NCI-H774 (cell line): ENCODE measurements at regions not wholly inside any gene's neighbourhood (a gene's known extent, or its start where the extent isn't known, plus 50 kb on each side); places are given as distances from the start of the nearest gene placed in this dataset.

Experiments used
- DNase-seq: peaks from one replicate; lab custom pipeline; 2025; lab: John Stamatoyannopoulos, UW

DNA sequence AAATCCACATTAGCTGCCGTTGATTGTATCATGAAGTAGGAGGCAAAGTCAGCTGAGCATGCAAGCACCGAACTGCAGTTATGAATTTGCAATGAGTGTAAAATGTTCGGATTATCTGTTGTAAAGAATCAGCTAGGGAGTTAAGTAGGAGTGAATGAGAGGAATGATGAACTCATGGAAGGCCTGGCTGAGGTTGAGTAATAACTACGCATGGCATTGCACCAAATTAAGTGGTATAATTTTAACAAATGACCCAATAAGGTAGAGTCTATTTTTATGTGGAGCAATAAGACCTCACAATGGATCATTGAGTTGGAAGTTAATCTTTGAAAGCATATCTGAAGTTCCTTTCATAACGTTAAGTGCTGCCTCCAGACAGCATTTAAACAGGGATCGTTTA, 288.2 kb upstream of the CHST9 start:
- DNase-seq = no peak

- no peak for DNase-seq
Measured at GRCh38 chr18:27467073-27467472, 282.0 kb upstream of the CHST9 start.

GRCh38 chr18:27461957-27462356, 276.8 kb upstream of the CHST9 start:
- no peak for DNase-seq

DNA sequence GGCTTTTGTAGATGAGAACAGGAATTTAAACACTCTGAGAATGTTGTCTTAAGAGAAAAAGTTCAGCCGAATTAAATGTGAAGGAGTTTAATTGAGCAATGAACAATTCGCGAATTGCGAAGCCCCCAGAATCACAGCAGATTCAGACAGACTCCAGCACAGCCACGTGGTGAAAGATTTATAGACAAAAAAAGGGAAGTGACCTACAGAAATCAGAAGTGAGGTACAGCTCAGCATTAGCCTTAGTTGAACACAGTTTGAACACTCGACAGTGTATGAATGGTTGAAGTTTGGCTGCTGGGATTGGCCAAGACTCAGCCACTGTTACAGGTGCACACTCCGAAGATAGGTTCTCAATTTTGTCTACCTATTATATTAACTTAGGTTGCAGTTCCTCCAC, 264.0 kb upstream of the CHST9 start:
- no peak for DNase-seq

DNA sequence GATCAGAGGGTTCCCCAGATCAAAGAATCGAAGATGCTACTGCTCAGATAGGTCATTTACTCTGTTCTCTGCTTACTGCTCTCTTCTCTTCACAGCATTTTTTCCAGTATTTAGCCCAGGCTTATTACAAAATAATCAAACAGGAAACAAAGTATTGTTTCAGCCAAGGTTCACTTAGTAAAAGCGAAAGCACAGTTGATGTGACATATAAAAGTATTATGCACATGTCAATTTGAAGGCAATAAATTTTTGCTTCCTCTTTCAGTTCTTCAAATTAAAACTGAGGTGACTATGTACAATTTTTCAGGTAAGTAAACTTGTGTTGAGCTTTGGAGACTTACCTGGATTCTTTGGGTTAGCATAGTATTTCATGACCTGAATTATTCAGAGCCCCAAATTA, 262.8 kb upstream of the CHST9 start:
- no peak for DNase-seq

DNA sequence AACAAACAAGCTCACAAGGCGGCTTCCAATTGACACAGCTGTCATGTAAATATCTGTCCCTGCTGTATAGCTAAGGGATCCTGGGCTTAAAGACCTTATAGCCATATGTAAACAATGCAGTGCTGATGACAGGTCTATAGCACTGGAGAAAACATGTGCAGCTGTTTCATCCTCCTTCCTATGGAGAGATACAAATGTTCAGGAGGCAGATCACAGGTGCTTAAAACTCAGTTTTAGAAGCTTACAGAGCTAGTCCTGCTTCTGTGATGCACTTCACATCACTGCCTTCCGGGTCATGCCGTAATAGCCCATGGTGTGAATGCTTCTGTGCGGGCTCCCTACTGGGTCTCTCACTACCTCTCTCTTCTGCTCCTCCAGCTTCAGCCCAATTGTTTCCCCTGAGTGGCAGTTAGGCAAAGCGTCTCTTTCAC, 262.4 kb upstream of the CHST9 start:
- no peak for DNase-seq

DNA sequence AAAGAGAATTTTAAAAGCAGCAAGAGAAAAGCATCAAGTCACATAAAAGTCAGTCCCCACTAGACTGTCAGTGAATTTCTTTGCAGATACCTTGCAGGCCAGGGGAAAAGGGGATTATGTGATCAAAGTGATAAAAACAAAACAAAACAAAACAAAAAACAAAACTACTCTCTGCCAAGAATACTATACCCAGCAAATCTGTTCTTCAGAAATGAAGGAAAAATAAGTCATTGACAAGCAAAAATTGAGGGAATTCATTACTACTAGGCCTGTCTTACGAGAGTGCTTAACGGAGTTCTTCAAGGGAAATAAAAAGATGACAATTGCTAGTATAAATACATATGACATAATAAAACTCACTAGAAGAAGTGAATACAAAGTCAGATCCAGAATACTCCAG, 245.5 kb upstream of the CHST9 start:
- no peak for DNase-seq

DNA sequence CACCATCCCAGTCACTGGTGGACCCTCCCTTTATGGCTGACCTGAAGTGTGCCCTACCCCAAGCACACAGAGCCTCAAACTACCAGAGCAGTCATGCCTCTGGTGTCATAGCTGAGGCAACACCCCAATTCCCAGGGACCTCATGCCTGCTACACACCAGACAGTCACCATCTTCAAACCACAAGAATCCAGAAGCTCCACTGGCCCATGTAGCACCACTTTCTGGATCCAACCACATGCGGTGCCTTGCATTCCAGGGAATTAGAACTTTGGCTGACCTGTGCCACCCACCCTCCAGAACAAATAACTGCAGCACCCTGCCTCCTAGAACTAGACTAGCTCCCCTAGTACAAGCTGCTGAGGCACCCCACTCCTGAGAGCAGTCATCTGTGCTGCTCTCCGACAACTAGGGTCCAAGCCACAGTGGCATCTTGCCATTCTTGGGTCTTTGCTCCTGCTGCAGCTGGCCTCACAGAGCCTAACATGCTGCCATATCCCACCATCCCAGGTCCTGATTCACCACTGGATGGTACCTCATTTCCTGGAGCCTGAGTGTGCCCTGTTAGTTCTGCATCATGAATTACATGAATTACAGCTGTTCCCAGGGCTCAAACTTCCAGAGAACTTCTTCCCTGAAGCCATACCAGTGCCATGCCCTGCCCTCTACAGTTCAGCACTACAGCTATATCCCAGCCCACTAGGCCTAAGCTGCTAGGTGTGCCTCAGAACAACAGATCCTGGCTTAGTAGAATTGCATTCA, 243.8 kb upstream of the CHST9 start:
- no peak for DNase-seq

DNA sequence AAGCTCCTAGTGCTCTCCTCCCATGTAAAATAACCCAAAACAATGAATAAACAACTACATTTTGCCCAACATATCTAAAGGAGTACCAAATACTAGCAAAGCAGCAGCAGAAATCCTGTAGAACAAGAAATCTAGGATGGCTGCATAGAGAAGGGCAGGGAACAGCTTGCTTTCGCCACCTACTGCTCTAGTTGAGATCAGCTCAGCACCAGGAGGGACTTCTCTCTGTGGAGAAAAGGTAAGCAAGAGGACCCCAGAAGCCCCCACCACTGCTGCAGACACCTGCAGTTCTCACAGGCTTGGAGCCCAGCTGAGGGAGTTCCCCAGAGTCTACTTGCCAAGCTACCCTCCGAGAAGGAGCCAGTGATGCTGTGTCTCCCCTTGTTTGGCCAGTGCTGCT, 243.0 kb upstream of the CHST9 start:
- DNase-seq = no peak

DNA sequence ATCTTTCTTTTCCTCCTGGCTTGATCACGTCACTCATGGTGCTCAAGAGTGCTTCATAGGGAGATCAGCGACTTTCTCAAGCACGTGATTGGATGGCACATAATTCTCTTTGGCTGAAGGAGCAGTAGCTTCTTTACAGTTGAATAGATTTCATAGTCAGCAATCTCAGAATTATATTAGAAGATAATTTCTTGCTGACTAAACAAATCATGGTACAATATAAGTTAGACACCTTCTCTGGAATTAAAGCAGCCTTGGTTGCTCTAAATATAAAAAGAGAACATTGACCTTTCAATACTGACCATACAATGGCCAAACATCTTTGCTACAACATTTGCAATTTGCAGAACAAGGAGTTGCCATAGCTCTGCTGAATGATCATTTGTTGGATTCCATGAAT, 238.5 kb upstream of the CHST9 start:
- DNase-seq = no peak

DNA sequence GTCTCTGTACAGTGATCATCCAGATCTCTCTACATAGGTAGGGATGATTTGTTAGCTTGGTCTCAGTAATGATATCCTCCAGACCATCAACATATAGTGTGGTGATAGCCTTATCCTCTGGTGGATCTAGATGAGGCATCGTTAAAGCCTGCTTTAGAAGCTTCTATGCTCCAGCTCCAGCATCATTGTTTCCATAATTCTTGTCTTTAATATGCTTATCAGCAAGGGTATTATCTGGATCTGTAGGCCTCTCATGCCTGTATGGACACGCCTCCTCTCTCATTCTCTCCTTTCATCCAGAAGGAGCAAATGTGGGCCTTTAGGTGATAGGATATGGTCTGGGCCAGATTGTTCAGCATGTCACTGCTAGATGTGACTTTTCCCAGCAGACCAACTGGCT, 234.5 kb upstream of the CHST9 start:
- no peak for DNase-seq

- DNase-seq = no peak
Measured at GRCh38 chr18:27415495-27415894, 230.4 kb upstream of the CHST9 start.

GRCh38 chr18:27414682-27415081, 229.6 kb upstream of the CHST9 start:
- DNase-seq = no peak

DNA sequence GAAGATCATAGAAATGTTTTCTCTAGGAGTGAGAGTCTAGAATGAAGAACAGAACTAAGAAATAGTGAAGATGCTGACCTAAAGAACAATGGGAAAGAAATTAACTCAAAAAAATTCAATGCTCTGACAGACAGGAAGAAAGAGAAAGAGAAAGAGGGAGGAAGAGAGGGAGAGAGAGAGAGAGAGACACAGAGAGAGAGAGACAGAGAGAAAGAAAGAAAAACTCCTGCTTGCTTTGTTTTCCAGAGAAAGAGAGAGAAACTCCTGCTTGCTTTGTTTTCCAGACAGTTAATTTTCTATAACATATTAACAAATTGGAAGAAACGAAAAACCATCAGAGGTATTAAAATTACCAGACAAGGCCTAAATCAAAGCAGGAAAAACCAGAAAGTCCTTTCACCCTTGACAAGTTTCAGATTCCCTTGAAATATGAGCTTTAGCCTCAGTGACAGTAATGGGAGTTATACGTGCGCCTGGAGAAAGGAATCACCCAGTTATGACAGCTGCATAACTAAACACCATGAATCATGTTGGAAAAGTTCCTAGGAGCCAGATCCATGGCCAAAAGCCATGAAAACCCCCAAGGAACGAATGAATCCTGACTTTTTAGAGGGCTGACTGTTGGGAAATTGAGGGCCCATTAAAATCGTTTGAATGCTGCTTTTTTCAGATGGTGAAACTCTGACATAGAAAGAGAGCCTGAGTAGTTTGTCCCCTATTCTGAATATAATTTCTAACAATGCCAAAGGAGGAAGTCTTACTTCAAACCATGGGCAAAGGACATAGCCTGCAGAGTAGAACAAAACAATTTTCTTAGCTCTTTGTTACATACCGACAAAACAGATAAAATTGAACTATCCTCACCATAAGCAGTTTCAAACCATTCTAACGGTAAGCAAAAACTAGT, 228.6 kb upstream of the CHST9 start:
- DNase-seq = no peak

DNA sequence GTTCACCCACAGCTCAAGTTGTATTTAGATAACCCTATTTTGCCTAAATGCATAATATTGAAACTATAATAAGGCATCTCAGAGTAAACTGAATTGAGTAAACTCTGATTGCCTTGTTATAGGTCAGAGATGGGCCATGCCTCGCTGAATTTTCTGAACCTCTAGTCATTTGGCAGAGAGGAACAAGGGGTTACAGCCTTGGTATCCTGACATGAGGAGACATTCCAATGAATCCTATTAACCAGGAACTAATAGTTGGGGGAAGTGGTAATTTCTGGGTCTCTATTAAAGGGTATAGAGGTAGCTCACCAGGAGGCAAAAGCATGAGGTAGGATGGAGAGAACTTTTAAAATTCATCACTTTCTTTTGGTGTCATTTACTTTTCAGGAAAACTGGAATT, 227.4 kb upstream of the CHST9 start:
- DNase-seq = no peak

DNA sequence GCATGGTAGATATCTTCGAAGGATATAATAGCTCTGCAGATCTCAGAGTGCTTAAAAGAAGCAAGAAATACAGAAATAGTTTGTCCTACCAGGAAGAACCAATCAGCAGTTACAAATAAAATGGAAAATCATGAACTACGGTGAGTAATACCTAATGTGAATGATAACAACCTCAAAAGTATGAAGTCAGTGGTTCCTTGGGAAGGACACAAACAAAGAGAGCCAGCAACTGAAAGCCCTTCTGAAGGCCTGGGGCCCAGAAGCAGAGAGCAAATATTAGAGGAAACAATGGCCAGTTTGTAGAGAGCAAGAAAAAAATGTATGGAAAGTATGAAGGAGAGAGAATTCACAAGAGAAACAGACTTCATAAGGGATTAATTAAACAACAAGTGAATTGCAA, 226.8 kb upstream of the CHST9 start:
- DNase-seq = no peak

DNA sequence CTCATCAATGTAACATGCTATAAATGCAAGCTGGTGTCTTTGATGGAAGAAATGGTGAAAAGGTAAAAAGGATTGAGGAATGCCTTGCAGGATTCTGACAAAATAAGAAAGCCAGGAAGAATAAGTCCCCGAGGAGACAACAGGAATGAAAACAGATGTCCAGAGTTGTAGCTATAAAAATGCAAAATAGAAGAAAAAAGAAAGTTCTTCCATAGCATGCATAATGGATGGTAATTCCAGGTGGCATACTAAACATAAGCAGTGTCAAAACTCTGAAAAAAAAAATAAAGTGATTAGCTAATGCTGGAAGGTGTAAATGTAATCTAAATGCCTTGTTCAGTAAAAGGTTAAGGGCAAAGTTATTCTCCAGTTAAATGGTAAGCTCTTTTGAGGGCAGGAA, 225.9 kb upstream of the CHST9 start:
- DNase-seq = no peak

GRCh38 chr18:27404855-27405254, 219.7 kb upstream of the CHST9 start:
- no peak for DNase-seq

DNA sequence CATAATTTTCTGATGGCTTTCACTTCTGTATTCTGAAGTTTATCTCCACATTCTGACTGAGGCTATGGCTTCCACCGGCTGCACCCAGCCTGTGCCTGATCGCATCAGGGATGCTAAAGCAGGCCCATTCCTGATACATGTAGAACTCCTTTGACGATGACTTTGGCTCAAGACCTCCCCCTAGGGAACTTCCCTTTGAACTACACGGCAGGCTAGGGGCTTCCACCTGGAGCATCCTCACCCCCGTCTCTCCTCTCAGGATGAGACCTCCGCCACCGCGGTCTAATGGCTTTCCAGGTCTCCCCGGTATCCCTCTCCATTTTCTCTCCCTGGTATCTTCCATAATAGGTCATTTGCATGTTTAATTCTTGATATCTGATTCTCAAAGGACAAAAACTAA, 214.9 kb upstream of the CHST9 start:
- no peak for DNase-seq

- no peak for DNase-seq
Measured at GRCh38 chr18:27395752-27396151, 210.6 kb upstream of the CHST9 start.

GRCh38 chr18:27394687-27395086, 209.6 kb upstream of the CHST9 start:
- no peak for DNase-seq

- no peak for DNase-seq
Measured at GRCh38 chr18:27382567-27383216, 197.6 kb upstream of the CHST9 start.
